ENCODE measurements at regions not wholly inside any gene's neighbourhood (a gene's known extent, or its start where the extent isn't known, plus 50 kb on each side); places are given as distances from the start of the nearest gene placed in this dataset.

- no peak for DNase-seq (ENCODE audit: low spot score)
- H3K9me3 ChIP-seq (ENCODE audit: low read depth), result no peaks in the 10 kb centered on the region
- Mint-ChIP-seq H3K4me3 (no peak overlapping the region), H3K9me3 (no peaks in the 10 kb centered on the region), H3K27me3 (ENCODE audit: insufficient read depth, low read depth) (peaks cover 2% of the 10 kb centered on the region), H3K36me3 (no peaks in the 10 kb centered on the region), H3K4me1 (no peaks in the 10 kb centered on the region), H3K27ac (no peak overlapping the region)
- H3K4me2 ChIP-seq, result no peak overlapping the region
- H3K36me3 ChIP-seq, result no peaks in the 10 kb centered on the region
- H3K27ac ChIP-seq, result no peak overlapping the region
- H3K4me3 ChIP-seq, result no peak overlapping the region
- H2AFZ ChIP-seq (replicated peaks), result no peak overlapping the region
- H4K20me1 ChIP-seq (ENCODE audit: low read depth), result no peaks in the 10 kb centered on the region
- H3K27me3 ChIP-seq, result no peaks in the 10 kb centered on the region
- no peaks in the 10 kb centered on the region for H3F3A ChIP-seq (ENCODE audit: low read depth)
- H3K9ac ChIP-seq, result no peak overlapping the region
- TF ChIP-seq EZH2phosphoT487 (IDR thresholded peaks at IDR 0.05) (no peak), EZH2 (IDR thresholded peaks at IDR 0.05) (no peak), CTCF (IDR thresholded peaks at IDR 0.05) (no peak)
- H3K4me1 ChIP-seq, result peaks cover 4% of the 10 kb centered on the region
- no peaks in the 10 kb centered on the region for H3K79me2 ChIP-seq (ENCODE audit: low read depth)
Observed at GRCh38 chr1:193799371-193799770, 613.0 kb upstream of the B3GALT2 start.

GRCh38 chr1:193794239-193794638 lies 607.8 kb upstream of the B3GALT2 start:
- H3K9ac ChIP-seq, result no peak overlapping the region
- Mint-ChIP-seq H3K27ac (no peak overlapping the region), H3K4me1 (no peaks in the 10 kb centered on the region), H3K27me3 (ENCODE audit: insufficient read depth, low read depth) (no peaks in the 10 kb centered on the region), H3K36me3 (no peaks in the 10 kb centered on the region), H3K4me3 (no peak overlapping the region), H3K9me3 (no peaks in the 10 kb centered on the region)
- peaks cover 10% of the 10 kb centered on the region for H3K4me1 ChIP-seq
- no peaks in the 10 kb centered on the region for H3F3A ChIP-seq (ENCODE audit: low read depth)
- no peaks in the 10 kb centered on the region for H3K9me3 ChIP-seq (ENCODE audit: low read depth)
- peak; percentile 13 for DNase-seq (ENCODE audit: low spot score)
- no peaks in the 10 kb centered on the region for H3K79me2 ChIP-seq (ENCODE audit: low read depth)
- no peak overlapping the region for H3K4me3 ChIP-seq
- no peaks in the 10 kb centered on the region for H3K36me3 ChIP-seq
- H2AFZ ChIP-seq (replicated peaks), result peak overlapping the region; percentile 9
- TF ChIP-seq CTCF (IDR thresholded peaks at IDR 0.05), result no peak
- no peak for TF ChIP-seq EZH2 (IDR thresholded peaks at IDR 0.05)
- no peak for TF ChIP-seq EZH2phosphoT487 (IDR thresholded peaks at IDR 0.05)
- H3K4me2 ChIP-seq, result peak overlapping the region; percentile 51
- H3K27ac ChIP-seq, result no peak overlapping the region
- H3K27me3 ChIP-seq, result no peaks in the 10 kb centered on the region
- H4K20me1 ChIP-seq (ENCODE audit: low read depth), result no peaks in the 10 kb centered on the region

GRCh38 chr1:193791746-193792145 lies 605.3 kb upstream of the B3GALT2 start:
- no peaks in the 10 kb centered on the region for H3K9me3 ChIP-seq (ENCODE audit: low read depth)
- H3F3A ChIP-seq (ENCODE audit: low read depth), result no peaks in the 10 kb centered on the region
- no peaks in the 10 kb centered on the region for H3K36me3 ChIP-seq
- H3K27ac ChIP-seq, result no peak overlapping the region
- H3K4me3 ChIP-seq, result no peak overlapping the region
- no peak overlapping the region for H3K4me3 Mint-ChIP-seq
- H3K79me2 ChIP-seq (ENCODE audit: low read depth), result no peaks in the 10 kb centered on the region
- peaks cover 10% of the 10 kb centered on the region for H3K4me1 ChIP-seq
- H3K27ac Mint-ChIP-seq, result no peak overlapping the region
- H3K4me2 ChIP-seq, result no peak overlapping the region
- no peaks in the 10 kb centered on the region for H3K36me3 Mint-ChIP-seq
- no peaks in the 10 kb centered on the region for H3K27me3 Mint-ChIP-seq (ENCODE audit: insufficient read depth, low read depth)
- H3K9ac ChIP-seq, result no peak overlapping the region
- H2AFZ ChIP-seq (replicated peaks), result no peak overlapping the region
- DNase-seq (ENCODE audit: low spot score), result no peak
- H4K20me1 ChIP-seq (ENCODE audit: low read depth), result no peaks in the 10 kb centered on the region
- TF ChIP-seq CTCF (IDR thresholded peaks at IDR 0.05) (no peak), EZH2 (IDR thresholded peaks at IDR 0.05) (no peak)
- H3K9me3 Mint-ChIP-seq, result no peaks in the 10 kb centered on the region
- no peaks in the 10 kb centered on the region for H3K4me1 Mint-ChIP-seq
- no peaks in the 10 kb centered on the region for H3K27me3 ChIP-seq

- H3K4me2 ChIP-seq, result no peak overlapping the region
- TF ChIP-seq EZH2 (IDR thresholded peaks at IDR 0.05), result no peak
- TF ChIP-seq EZH2phosphoT487 (IDR thresholded peaks at IDR 0.05), result no peak
- no peak for TF ChIP-seq CTCF (IDR thresholded peaks at IDR 0.05)
- Mint-ChIP-seq H3K4me3 (no peak overlapping the region), H3K36me3 (no peaks in the 10 kb centered on the region), H3K27me3 (ENCODE audit: insufficient read depth, low read depth) (no peaks in the 10 kb centered on the region), H3K27ac (no peak overlapping the region), H3K4me1 (no peaks in the 10 kb centered on the region), H3K9me3 (no peaks in the 10 kb centered on the region)
- H3K9ac ChIP-seq, result no peak overlapping the region
- H3K9me3 ChIP-seq (ENCODE audit: low read depth), result no peaks in the 10 kb centered on the region
- no peak overlapping the region for H3K4me3 ChIP-seq
- H2AFZ ChIP-seq (replicated peaks), result no peak overlapping the region
- H4K20me1 ChIP-seq (ENCODE audit: low read depth), result no peaks in the 10 kb centered on the region
- H3K79me2 ChIP-seq (ENCODE audit: low read depth), result no peaks in the 10 kb centered on the region
- no peak for DNase-seq (ENCODE audit: low spot score)
- H3K27ac ChIP-seq, result no peak overlapping the region
- no peaks in the 10 kb centered on the region for H3K4me1 ChIP-seq
- H3F3A ChIP-seq (ENCODE audit: low read depth), result no peaks in the 10 kb centered on the region
- H3K36me3 ChIP-seq, result no peaks in the 10 kb centered on the region
- H3K27me3 ChIP-seq, result no peaks in the 10 kb centered on the region
Observed at GRCh38 chr1:193787061-193787460, 600.6 kb upstream of the B3GALT2 start.

Measured in neural progenitor cell (in vitro differentiated cells).